Liver (tissue), 3 donors: ENCODE measurements at regions not wholly inside any gene's neighbourhood (a gene's known extent, or its start where the extent isn't known, plus 50 kb on each side); places are given as distances from the start of the nearest gene placed in this dataset.

Experiments used
- EGR1 ChIP-seq, 2 donors: IDR thresholded peaks; 2 replicates each; pipeline ENCODE4 v1.6.1; 2016 to 2018; ENCODE audit warnings: antibody characterized with exemption in 2 of 2, low read depth in 2 of 2
- FOXA1 ChIP-seq: IDR thresholded peaks from 2 replicates; pipeline ENCODE4 v1.6.1; 2016; ENCODE audit warnings: antibody characterized with exemption
- JUND ChIP-seq, 2 donors: IDR thresholded peaks; 2 replicates each; pipeline ENCODE4 v1.6.1; 2016; ENCODE audit warnings: antibody characterized with exemption in 2 of 2
- RAD21 ChIP-seq, 2 donors: IDR thresholded peaks; 2 replicates each; pipeline ENCODE4 v1.6.1; 2016; ENCODE audit warnings: antibody characterized with exemption in 2 of 2, mild to moderate bottlenecking in 2 of 2
- SP1 ChIP-seq: IDR thresholded peaks from 2 replicates; pipeline ENCODE4 v1.6.1; 2018; ENCODE audit warnings: antibody characterized with exemption, mild to moderate bottlenecking
- TAF1 ChIP-seq: conservative IDR thresholded peaks from 2 replicates; pipeline ENCODE4 v1.6.1; 2016; ENCODE audit warnings: antibody characterized with exemption, mild to moderate bottlenecking
- YY1 ChIP-seq: IDR thresholded peaks from 2 replicates; pipeline ENCODE4 v1.6.1; 2016; ENCODE audit warnings: antibody characterized with exemption, mild to moderate bottlenecking
- TF ChIP-seq, protein P1 (sequence below): fragments of 150-350 bp; IDR thresholded peaks from 2 replicates; pipeline ENCODE4 v1.5.1; 2017; ENCODE audit warnings: improper control_type of control experiment, low read depth, low read length; ENCODE audit not compliant: missing input control
- TF ChIP-seq, protein P2 (sequence below): IDR thresholded peaks from 2 replicates; pipeline ENCODE4 v1.6.1; 2016; ENCODE audit warnings: antibody characterized with exemption
- TF ChIP-seq, protein P3 (sequence below): IDR thresholded peaks from 2 replicates; pipeline ENCODE4 v1.6.1; 2016; ENCODE audit warnings: antibody characterized with exemption, mild to moderate bottlenecking
- TF ChIP-seq, protein P4 (sequence below): IDR thresholded peaks from 2 replicates; pipeline ENCODE4 v1.6.1; 2016; ENCODE audit warnings: antibody characterized with exemption
- donor health status: healthy.
- donor health status: healthy.

DNA sequence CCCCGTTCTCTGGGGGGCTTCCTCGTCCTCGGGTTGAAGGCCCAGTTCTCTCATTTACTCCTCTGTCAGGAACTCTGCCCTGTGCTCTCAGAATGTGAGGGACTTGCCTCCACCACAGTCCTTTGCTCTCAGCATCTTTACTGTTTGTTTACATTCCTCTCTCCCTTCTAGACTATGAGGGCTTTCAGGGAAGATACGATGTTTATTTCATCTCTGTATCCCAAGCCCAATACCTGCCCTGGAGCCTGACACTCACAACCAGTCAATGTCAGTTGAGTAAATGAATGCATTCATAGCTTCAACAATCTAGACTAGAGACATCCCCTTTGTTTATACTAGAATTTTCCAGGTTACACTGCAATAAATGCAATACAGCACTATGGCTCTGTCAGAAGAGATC is 409.6 kb upstream of the CDH11 start:
- TF ChIP-seq JUND (IDR thresholded peaks at IDR 0.05) (no peak), SP1 (no peak), YY1 (no peak), TAF1 (no peak), RAD21 (IDR thresholded peaks at IDR 0.05) (no peak), EGR1 (IDR thresholded peaks at IDR 0.05; ENCODE audit: low read depth in 2 of 2) (no peak), FOXA1 (no peak)
- TF ChIP-seq, protein P1, sequence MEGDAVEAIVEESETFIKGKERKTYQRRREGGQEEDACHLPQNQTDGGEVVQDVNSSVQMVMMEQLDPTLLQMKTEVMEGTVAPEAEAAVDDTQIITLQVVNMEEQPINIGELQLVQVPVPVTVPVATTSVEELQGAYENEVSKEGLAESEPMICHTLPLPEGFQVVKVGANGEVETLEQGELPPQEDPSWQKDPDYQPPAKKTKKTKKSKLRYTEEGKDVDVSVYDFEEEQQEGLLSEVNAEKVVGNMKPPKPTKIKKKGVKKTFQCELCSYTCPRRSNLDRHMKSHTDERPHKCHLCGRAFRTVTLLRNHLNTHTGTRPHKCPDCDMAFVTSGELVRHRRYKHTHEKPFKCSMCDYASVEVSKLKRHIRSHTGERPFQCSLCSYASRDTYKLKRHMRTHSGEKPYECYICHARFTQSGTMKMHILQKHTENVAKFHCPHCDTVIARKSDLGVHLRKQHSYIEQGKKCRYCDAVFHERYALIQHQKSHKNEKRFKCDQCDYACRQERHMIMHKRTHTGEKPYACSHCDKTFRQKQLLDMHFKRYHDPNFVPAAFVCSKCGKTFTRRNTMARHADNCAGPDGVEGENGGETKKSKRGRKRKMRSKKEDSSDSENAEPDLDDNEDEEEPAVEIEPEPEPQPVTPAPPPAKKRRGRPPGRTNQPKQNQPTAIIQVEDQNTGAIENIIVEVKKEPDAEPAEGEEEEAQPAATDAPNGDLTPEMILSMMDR = no peak
- TF ChIP-seq, protein P2, sequence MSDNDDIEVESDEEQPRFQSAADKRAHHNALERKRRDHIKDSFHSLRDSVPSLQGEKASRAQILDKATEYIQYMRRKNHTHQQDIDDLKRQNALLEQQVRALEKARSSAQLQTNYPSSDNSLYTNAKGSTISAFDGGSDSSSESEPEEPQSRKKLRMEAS = no peak
- TF ChIP-seq, protein P3, sequence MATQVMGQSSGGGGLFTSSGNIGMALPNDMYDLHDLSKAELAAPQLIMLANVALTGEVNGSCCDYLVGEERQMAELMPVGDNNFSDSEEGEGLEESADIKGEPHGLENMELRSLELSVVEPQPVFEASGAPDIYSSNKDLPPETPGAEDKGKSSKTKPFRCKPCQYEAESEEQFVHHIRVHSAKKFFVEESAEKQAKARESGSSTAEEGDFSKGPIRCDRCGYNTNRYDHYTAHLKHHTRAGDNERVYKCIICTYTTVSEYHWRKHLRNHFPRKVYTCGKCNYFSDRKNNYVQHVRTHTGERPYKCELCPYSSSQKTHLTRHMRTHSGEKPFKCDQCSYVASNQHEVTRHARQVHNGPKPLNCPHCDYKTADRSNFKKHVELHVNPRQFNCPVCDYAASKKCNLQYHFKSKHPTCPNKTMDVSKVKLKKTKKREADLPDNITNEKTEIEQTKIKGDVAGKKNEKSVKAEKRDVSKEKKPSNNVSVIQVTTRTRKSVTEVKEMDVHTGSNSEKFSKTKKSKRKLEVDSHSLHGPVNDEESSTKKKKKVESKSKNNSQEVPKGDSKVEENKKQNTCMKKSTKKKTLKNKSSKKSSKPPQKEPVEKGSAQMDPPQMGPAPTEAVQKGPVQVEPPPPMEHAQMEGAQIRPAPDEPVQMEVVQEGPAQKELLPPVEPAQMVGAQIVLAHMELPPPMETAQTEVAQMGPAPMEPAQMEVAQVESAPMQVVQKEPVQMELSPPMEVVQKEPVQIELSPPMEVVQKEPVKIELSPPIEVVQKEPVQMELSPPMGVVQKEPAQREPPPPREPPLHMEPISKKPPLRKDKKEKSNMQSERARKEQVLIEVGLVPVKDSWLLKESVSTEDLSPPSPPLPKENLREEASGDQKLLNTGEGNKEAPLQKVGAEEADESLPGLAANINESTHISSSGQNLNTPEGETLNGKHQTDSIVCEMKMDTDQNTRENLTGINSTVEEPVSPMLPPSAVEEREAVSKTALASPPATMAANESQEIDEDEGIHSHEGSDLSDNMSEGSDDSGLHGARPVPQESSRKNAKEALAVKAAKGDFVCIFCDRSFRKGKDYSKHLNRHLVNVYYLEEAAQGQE = no peak
- TF ChIP-seq, protein P4, sequence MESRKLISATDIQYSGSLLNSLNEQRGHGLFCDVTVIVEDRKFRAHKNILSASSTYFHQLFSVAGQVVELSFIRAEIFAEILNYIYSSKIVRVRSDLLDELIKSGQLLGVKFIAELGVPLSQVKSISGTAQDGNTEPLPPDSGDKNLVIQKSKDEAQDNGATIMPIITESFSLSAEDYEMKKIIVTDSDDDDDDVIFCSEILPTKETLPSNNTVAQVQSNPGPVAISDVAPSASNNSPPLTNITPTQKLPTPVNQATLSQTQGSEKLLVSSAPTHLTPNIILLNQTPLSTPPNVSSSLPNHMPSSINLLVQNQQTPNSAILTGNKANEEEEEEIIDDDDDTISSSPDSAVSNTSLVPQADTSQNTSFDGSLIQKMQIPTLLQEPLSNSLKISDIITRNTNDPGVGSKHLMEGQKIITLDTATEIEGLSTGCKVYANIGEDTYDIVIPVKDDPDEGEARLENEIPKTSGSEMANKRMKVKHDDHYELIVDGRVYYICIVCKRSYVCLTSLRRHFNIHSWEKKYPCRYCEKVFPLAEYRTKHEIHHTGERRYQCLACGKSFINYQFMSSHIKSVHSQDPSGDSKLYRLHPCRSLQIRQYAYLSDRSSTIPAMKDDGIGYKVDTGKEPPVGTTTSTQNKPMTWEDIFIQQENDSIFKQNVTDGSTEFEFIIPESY = no peak
